Inferior parietal cortex (tissue), 1 donor: ENCODE measurements at regions not wholly inside any gene's neighbourhood (a gene's known extent, or its start where the extent isn't known, plus 50 kb on each side); places are given as distances from the start of the nearest gene placed in this dataset.

Source experiments
- DNase-seq: peaks from one replicate; pipeline ENCODE4 v3.0.0-alpha.2; 2016; ENCODE audit errors: extremely low spot score

DNA sequence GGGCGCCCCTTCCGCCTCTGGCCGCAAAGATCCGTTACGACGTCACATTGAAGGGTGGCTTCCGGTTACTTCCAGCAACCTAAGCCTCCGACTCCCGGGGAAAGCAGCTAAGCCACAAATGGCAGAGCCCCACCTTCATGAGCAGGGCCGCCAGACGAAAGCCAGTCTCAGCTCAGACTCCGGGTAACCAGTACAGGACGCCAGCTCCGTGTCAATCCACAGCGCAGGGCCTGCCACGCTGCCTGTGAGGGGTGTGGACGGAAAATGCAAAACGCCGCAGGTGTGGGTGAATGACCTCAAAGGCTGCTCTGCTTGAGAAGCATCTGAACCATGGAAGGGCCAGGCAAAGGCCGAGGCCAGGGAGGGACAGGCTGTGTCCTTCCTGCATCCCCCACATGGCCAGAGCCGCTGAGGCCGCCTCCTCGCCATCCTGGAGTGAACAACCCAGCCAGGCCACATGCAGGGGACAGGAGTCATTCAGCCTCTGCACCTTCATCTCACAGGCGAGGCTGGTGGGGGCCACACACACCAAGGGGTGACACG is 53.5 kb upstream of the PPP2R2D start:
- DNase-seq, result no peak

GRCh38 chr10:131848296-131848695 is 52.5 kb upstream of the PPP2R2D start:
- DNase-seq, result no peak

GRCh38 chr10:131848741-131849590 is 51.8 kb upstream of the PPP2R2D start:
- DNase-seq, result no peak

- no peak for DNase-seq
Observed at GRCh38 chr10:131849591-131850382, 51.0 kb upstream of the PPP2R2D start.

- no peak for DNase-seq
Observed at GRCh38 chr10:131850383-131850870, 50.4 kb upstream of the PPP2R2D start.
